ENCODE measurements at regions not wholly inside any gene's neighbourhood (a gene's known extent, or its start where the extent isn't known, plus 50 kb on each side); places are given as distances from the start of the nearest gene placed in this dataset.
"Not testable (repeated sequence)": the region's sequence is repeated elsewhere in the genome, so short reads cannot be mapped to it uniquely, and the experiment has no call there.

GRCh38 chr6:60867548-60867947 is 1418.5 kb downstream of the KHDRBS2 start:
- ChIA-PET POLR2A (no interaction called here), CTCF (no interaction called here)
- no peak for DNase-seq (ENCODE audit: low read depth in 1 of 2, low spot score in 1 of 2)
- H3K27ac ChIP-seq = no peak overlapping the region
- no peak overlapping the region for H3K4me3 ChIP-seq
- ATAC-seq = no peak
- H3K9me3 ChIP-seq = no peaks in the 10 kb centered on the region
- no peak for TF ChIP-seq MAX (IDR thresholded peaks at IDR 0.05)
- TF ChIP-seq HES2 (IDR thresholded peaks at IDR 0.05) = no peak
- H3K4me2 ChIP-seq = no peak overlapping the region
- FAIRE-seq = no peak
- H3K4me1 ChIP-seq = no peaks in the 10 kb centered on the region

- POLR2A ChIA-PET; H3K4me3 ChIP-seq; H3K4me1 ChIP-seq; DNase-seq (ENCODE audit: low read depth in 1 of 2, low spot score in 1 of 2); H3K27ac ChIP-seq; FAIRE-seq; CTCF ChIA-PET; ATAC-seq; H3K9me3 ChIP-seq; H3K4me2 ChIP-seq: not testable (repeated sequence)
- WGBS (ENCODE audit: missing lambda C conversion rate) = 0% methylated on average over 3 of the region's 3 CpGs
Observed at GRCh38 chr6:60843175-60843982, 1442.6 kb downstream of the KHDRBS2 start.

- H3K4me1 ChIP-seq; ATAC-seq; POLR2A ChIA-PET; H3K9me3 ChIP-seq; FAIRE-seq; H3K27ac ChIP-seq; H3K4me3 ChIP-seq; H3K4me2 ChIP-seq; CTCF ChIA-PET; DNase-seq (ENCODE audit: low read depth in 1 of 2, low spot score in 1 of 2): not testable (repeated sequence)
- WGBS (ENCODE audit: missing lambda C conversion rate) = 3% methylated on average over 4 of the region's 4 CpGs
Observed at GRCh38 chr6:60830726-60831125, 1455.3 kb downstream of the KHDRBS2 start.

GRCh38 chr6:60822597-60822996 is 1463.4 kb downstream of the KHDRBS2 start:
- H3K4me2 ChIP-seq; H3K27ac ChIP-seq; H3K4me1 ChIP-seq; DNase-seq (ENCODE audit: low read depth in 1 of 2, low spot score in 1 of 2); POLR2A ChIA-PET; H3K4me3 ChIP-seq; ATAC-seq; CTCF ChIA-PET; FAIRE-seq; H3K9me3 ChIP-seq: not testable (repeated sequence)

GRCh38 chr6:60818072-60818471 is 1468.0 kb downstream of the KHDRBS2 start:
- POLR2A ChIA-PET; H3K4me3 ChIP-seq; FAIRE-seq; H3K9me3 ChIP-seq; DNase-seq (ENCODE audit: low read depth in 1 of 2, low spot score in 1 of 2); CTCF ChIA-PET; ATAC-seq; H3K27ac ChIP-seq; H3K4me2 ChIP-seq; H3K4me1 ChIP-seq: not testable (repeated sequence)
- 2% methylated on average over 2 of the region's 2 CpGs for WGBS (ENCODE audit: missing lambda C conversion rate)

- 0% methylated on average over 1 of the region's 1 CpG for WGBS (ENCODE audit: missing lambda C conversion rate)
- FAIRE-seq = not testable (repeated sequence)
Observed at GRCh38 chr6:60814784-60815183, 1471.2 kb downstream of the KHDRBS2 start.

GRCh38 chr6:60813897-60814596 is 1472.0 kb downstream of the KHDRBS2 start:
- 37% methylated on average over 3 of the region's 4 CpGs for WGBS (ENCODE audit: missing lambda C conversion rate)
- H3K4me3 ChIP-seq; POLR2A ChIA-PET; CTCF ChIA-PET; H3K4me1 ChIP-seq; DNase-seq (ENCODE audit: low read depth in 1 of 2, low spot score in 1 of 2); H3K4me2 ChIP-seq; H3K9me3 ChIP-seq; H3K27ac ChIP-seq; ATAC-seq; FAIRE-seq: not testable (repeated sequence)

More at GRCh38 chr6:60814784-60815183, 1471.2 kb downstream of the KHDRBS2 start:
- CTCF ChIA-PET; H3K9me3 ChIP-seq; DNase-seq (ENCODE audit: low read depth in 1 of 2, low spot score in 1 of 2); H3K4me3 ChIP-seq; H3K4me2 ChIP-seq; POLR2A ChIA-PET; H3K27ac ChIP-seq; ATAC-seq; H3K4me1 ChIP-seq: not testable (repeated sequence)

GRCh38 chr6:60810216-60810615 is 1475.8 kb downstream of the KHDRBS2 start:
- H3K4me3 ChIP-seq; DNase-seq (ENCODE audit: low read depth in 1 of 2, low spot score in 1 of 2); POLR2A ChIA-PET; H3K4me1 ChIP-seq; CTCF ChIA-PET; FAIRE-seq; H3K9me3 ChIP-seq; H3K27ac ChIP-seq; ATAC-seq; H3K4me2 ChIP-seq: not testable (repeated sequence)
- 0% methylated on average over 1 of the region's 2 CpGs for WGBS (ENCODE audit: missing lambda C conversion rate)

GRCh38 chr6:60799146-60799545 is 1486.9 kb downstream of the KHDRBS2 start:
- H3K4me1 ChIP-seq; DNase-seq (ENCODE audit: low read depth in 1 of 2, low spot score in 1 of 2); H3K4me3 ChIP-seq; H3K27ac ChIP-seq; CTCF ChIA-PET; FAIRE-seq; H3K4me2 ChIP-seq; ATAC-seq; POLR2A ChIA-PET; H3K9me3 ChIP-seq: not testable (repeated sequence)
- WGBS (ENCODE audit: missing lambda C conversion rate) = 0% methylated on average over 3 of the region's 3 CpGs

GRCh38 chr6:60797831-60798230 is 1488.2 kb downstream of the KHDRBS2 start:
- POLR2A ChIA-PET; CTCF ChIA-PET; H3K4me3 ChIP-seq; H3K9me3 ChIP-seq; H3K4me2 ChIP-seq; H3K27ac ChIP-seq; H3K4me1 ChIP-seq; ATAC-seq; DNase-seq (ENCODE audit: low read depth in 1 of 2, low spot score in 1 of 2); FAIRE-seq: not testable (repeated sequence)

- not testable (repeated sequence) for ATAC-seq
Observed at GRCh38 chr6:60789601-60790000, 1496.4 kb downstream of the KHDRBS2 start.

More at GRCh38 chr6:60789601-60790000, 1496.4 kb downstream of the KHDRBS2 start:
- POLR2A ChIA-PET; H3K9me3 ChIP-seq; H3K4me3 ChIP-seq; FAIRE-seq; DNase-seq (ENCODE audit: low read depth in 1 of 2, low spot score in 1 of 2); H3K4me1 ChIP-seq; CTCF ChIA-PET; H3K4me2 ChIP-seq; H3K27ac ChIP-seq: not testable (repeated sequence)
- WGBS (ENCODE audit: missing lambda C conversion rate) = 22% methylated on average over 13 of the region's 13 CpGs
